Heart left ventricle (tissue), 13 donors: ENCODE measurements at regions not wholly inside any gene's neighbourhood (a gene's known extent, or its start where the extent isn't known, plus 50 kb on each side); places are given as distances from the start of the nearest gene placed in this dataset.

Experiments
- POLR2A ChIP-seq, 2 donors: fragments of 450-650 bp; IDR thresholded peaks; one replicate each; pipeline ENCODE4 v1.6.1; 2017; ENCODE audit warnings: antibody characterized with exemption in 2 of 2, mild to moderate bottlenecking in 2 of 2, moderate library complexity in 2 of 2
- TF ChIP-seq, protein P1 (sequence below), 12 donors: fragments of 200-600 bp; sonication (generic) in 4 of 12; IDR thresholded peaks; one replicate each; pipeline versions ENCODE4 v1.5.0 to v1.8.0; 2018 to 2022; ENCODE audit warnings: antibody characterized with exemption in 12 of 12, mild to moderate bottlenecking in 5 of 12
- donor health status: ischemic (EF 13 %, LVEDD 7.1; RV severe dilation, severe dysfunction).
- donor health status: DM: no; HTN: yes; CAD: no.
- donor health status: DM: no; HTN: no; CAD: no.
- donor health status: ischemic (EF 25% LVEDD 6.9; RV normal size, moderate dysfunction).
- donor health status: ischemic (EF 25% LVEDD 5.7; RV mildly dilated, moderate dysfunction).
- donor health status: ischemic (EF 35%, LVEDD 5.7; RV mildly dilated, moderate dysfunction).
- donor health status: nonischemic (EF 11% LVEDD 7.7; RV severe dilation, severe dysfunction).
- donor health status: DM: yes; HTN: yes; CAD: no.
- donor health status: PGD.
- donor health status: ischemic (EF 29% LVEDD 5.4; RV normal size, mild dysfunction).
- donor health status: nonischemic (EF 23%, LVEDD 6.1; RV moderate dilation, normal function).

DNA sequence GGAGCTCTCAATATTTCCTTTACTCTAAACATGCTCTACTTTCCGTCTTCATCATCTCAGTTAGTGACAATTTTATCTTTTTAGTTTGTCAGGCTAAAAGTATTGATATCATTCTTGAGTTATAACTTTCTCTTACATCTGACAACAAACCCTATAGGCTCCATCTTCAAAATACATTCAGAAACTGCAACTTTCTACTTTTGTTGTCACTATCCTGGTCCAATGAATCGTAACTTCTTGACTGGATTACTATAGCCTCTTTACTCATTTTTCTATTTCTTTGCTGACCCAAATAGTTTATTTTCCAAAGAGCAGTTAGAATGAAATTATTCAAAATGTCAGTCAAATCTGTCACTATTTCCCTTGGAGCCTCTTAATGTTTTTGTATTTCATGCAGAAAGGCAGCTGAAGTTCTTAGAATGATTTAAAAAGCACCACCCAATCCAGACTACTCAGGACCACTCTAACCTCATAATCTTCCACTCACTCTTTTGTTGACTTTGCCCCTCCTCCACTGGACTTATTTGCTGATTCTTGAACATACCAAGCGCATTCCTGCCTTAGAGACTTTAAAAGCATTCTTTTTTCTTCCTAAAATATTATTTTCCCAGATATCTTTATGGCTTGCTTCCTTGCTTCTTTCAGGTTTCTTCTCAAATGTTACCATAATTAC is 119.9 kb upstream of the CBLB start:
- TF ChIP-seq, protein P1, sequence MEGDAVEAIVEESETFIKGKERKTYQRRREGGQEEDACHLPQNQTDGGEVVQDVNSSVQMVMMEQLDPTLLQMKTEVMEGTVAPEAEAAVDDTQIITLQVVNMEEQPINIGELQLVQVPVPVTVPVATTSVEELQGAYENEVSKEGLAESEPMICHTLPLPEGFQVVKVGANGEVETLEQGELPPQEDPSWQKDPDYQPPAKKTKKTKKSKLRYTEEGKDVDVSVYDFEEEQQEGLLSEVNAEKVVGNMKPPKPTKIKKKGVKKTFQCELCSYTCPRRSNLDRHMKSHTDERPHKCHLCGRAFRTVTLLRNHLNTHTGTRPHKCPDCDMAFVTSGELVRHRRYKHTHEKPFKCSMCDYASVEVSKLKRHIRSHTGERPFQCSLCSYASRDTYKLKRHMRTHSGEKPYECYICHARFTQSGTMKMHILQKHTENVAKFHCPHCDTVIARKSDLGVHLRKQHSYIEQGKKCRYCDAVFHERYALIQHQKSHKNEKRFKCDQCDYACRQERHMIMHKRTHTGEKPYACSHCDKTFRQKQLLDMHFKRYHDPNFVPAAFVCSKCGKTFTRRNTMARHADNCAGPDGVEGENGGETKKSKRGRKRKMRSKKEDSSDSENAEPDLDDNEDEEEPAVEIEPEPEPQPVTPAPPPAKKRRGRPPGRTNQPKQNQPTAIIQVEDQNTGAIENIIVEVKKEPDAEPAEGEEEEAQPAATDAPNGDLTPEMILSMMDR (IDR thresholded peaks at IDR 0.05), result no peak
- no peak for TF ChIP-seq POLR2A (IDR thresholded peaks at IDR 0.05)
